A549 (cell line): ENCODE measurements at regions not wholly inside any gene's neighbourhood (a gene's known extent, or its start where the extent isn't known, plus 50 kb on each side); places are given as distances from the start of the nearest gene placed in this dataset.
A peak's percentile ranks its signal among the peaks of the same experiment; 100 is the strongest.

Experiments
- JUNB ChIP-seq: fragments of >200 bp; sonication (Bioruptor Twin); formaldehyde crosslinking; IDR thresholded peaks from 2 replicates; pipeline ENCODE4 v1.6.1; 2016
- POLR2A ChIP-seq: IDR thresholded peaks from 2 replicates; pipeline ENCODE4 v1.6.1; 2012; ENCODE audit warnings: mild to moderate bottlenecking, low read length
- TF ChIP-seq, protein P1 (sequence below): fragments of >200 bp; sonication (Bioruptor Twin); formaldehyde crosslinking; IDR thresholded peaks from 3 replicates; pipeline ENCODE4 v1.5.1; 2016

DNA sequence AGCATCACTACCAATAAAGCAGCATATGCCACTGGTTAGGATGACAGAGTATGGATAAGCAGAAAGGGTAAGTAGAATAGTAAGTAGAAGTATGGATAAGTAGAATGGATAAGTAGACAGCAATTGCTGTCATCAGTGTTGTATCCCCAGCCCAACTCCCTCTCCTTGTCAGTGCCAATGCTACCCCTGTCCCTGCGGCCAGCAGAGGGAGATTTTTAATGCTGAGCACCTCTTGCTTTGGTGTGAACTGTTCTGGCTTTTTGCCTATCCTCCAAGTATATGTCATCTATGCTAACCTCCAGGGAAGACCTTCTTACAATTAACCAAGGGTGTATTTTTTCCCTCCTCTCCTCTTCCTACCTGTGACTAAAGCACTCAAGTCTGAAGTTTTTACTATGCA lies 136.7 kb upstream of the SPHKAP start:
- TF ChIP-seq POLR2A (no peak), JUNB (no peak)
- TF ChIP-seq, protein P1, sequence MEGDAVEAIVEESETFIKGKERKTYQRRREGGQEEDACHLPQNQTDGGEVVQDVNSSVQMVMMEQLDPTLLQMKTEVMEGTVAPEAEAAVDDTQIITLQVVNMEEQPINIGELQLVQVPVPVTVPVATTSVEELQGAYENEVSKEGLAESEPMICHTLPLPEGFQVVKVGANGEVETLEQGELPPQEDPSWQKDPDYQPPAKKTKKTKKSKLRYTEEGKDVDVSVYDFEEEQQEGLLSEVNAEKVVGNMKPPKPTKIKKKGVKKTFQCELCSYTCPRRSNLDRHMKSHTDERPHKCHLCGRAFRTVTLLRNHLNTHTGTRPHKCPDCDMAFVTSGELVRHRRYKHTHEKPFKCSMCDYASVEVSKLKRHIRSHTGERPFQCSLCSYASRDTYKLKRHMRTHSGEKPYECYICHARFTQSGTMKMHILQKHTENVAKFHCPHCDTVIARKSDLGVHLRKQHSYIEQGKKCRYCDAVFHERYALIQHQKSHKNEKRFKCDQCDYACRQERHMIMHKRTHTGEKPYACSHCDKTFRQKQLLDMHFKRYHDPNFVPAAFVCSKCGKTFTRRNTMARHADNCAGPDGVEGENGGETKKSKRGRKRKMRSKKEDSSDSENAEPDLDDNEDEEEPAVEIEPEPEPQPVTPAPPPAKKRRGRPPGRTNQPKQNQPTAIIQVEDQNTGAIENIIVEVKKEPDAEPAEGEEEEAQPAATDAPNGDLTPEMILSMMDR: peak; percentile 34; the same call in 2 of the 3 replicates
